T-helper 17 cell (primary cell): ENCODE measurements at regions not wholly inside any gene's neighbourhood (a gene's known extent, or its start where the extent isn't known, plus 50 kb on each side); places are given as distances from the start of the nearest gene placed in this dataset.

Source experiments
- ATAC-seq: fragments of 150-1000 bp; cut with Tn5 transposase; 2 replicates; pipeline ENCODE4 v1.10.0; 2021; ENCODE audit warnings: mild to moderate bottlenecking, moderate library complexity
- DNase-seq, 3 donors: peaks; one replicate each; pipeline versions ENCODE4 v3.0.0 to v3.0.0-alpha.2; 2020 to 2021
- H3K9me3 ChIP-seq: one replicate; pipeline ENCODE4 v1.7.0; 2013; ENCODE audit warnings: low read length, mild to moderate bottlenecking; ENCODE audit not compliant: control insufficient read depth, poor library complexity, severe bottlenecking
- H3K27ac Mint-ChIP-seq: one replicate; pipeline ENCODE4 v1.8.0; 2022; ENCODE audit warnings: mild to moderate bottlenecking, moderate library complexity, mixed read lengths
- H3K27me3 Mint-ChIP-seq: one replicate; pipeline ENCODE4 v1.8.0; 2022; ENCODE audit warnings: mixed read lengths
- H3K36me3 Mint-ChIP-seq: one replicate; pipeline ENCODE4 v1.8.0; 2022; ENCODE audit warnings: low read depth, mixed read lengths
- H3K4me1 Mint-ChIP-seq: one replicate; pipeline ENCODE4 v1.8.0; 2022; ENCODE audit warnings: mild to moderate bottlenecking, mixed read lengths
- H3K4me3 Mint-ChIP-seq: one replicate; pipeline ENCODE4 v1.8.0; 2022; ENCODE audit warnings: mild to moderate bottlenecking, moderate library complexity, mixed read lengths

- Mint-ChIP-seq H3K27me3 (peaks cover 23% of the 10 kb centered on the region), H3K36me3 (peaks cover 2% of the 10 kb centered on the region), H3K4me3 (no peak overlapping the region)
These were observed 106.0 kb upstream of the PKDCC start for GRCh38 chr2:41941831-41942230.

GRCh38 chr2:41942278-41942677 lies 105.5 kb upstream of the PKDCC start:
- no peaks in the 10 kb centered on the region for H3K9me3 ChIP-seq
- Mint-ChIP-seq H3K4me3 (no peak overlapping the region), H3K27ac (no peak overlapping the region), H3K27me3 (peaks cover 25% of the 10 kb centered on the region), H3K36me3 (peaks cover 2% of the 10 kb centered on the region), H3K4me1 (peaks cover 2% of the 10 kb centered on the region)
- DNase-seq, result no peak
- ATAC-seq, result no peak

More at GRCh38 chr2:41941831-41942230, 106.0 kb upstream of the PKDCC start:
- H3K27ac Mint-ChIP-seq, result no peak overlapping the region
- no peak for DNase-seq
- H3K4me1 Mint-ChIP-seq, result peaks cover 2% of the 10 kb centered on the region
- no peak for ATAC-seq
- no peaks in the 10 kb centered on the region for H3K9me3 ChIP-seq

- ATAC-seq (no peak), DNase-seq (no peak)
- H3K36me3 Mint-ChIP-seq, result peaks cover 2% of the 10 kb centered on the region
- H3K4me3 Mint-ChIP-seq, result no peak overlapping the region
- peaks cover 2% of the 10 kb centered on the region for H3K4me1 Mint-ChIP-seq
- H3K27me3 Mint-ChIP-seq, result peaks cover 27% of the 10 kb centered on the region
- H3K27ac Mint-ChIP-seq, result no peak overlapping the region
- H3K9me3 ChIP-seq, result no peaks in the 10 kb centered on the region
These were observed 104.7 kb upstream of the PKDCC start for GRCh38 chr2:41943159-41943558.

GRCh38 chr2:41944220-41944880 lies 103.5 kb upstream of the PKDCC start:
- peaks cover 25% of the 10 kb centered on the region for H3K27me3 Mint-ChIP-seq
- no peaks in the 10 kb centered on the region for H3K9me3 ChIP-seq
- ATAC-seq (no peak), DNase-seq (no peak)
- no peak overlapping the region for H3K27ac Mint-ChIP-seq
- H3K36me3 Mint-ChIP-seq, result peaks cover 2% of the 10 kb centered on the region
- no peak overlapping the region for H3K4me3 Mint-ChIP-seq
- peaks cover 2% of the 10 kb centered on the region for H3K4me1 Mint-ChIP-seq

- Mint-ChIP-seq H3K4me1 (peaks cover 3% of the 10 kb centered on the region), H3K27me3 (peaks cover 25% of the 10 kb centered on the region), H3K27ac (no peak overlapping the region), H3K4me3 (no peak overlapping the region), H3K36me3 (no peaks in the 10 kb centered on the region)
- H3K9me3 ChIP-seq, result no peaks in the 10 kb centered on the region
- ATAC-seq, result no peak
- DNase-seq, result no peak
These were observed 100.0 kb upstream of the PKDCC start for GRCh38 chr2:41947701-41948396.

GRCh38 chr2:41948397-41948763 lies 99.4 kb upstream of the PKDCC start:
- no peaks in the 10 kb centered on the region for H3K36me3 Mint-ChIP-seq
- H3K27ac Mint-ChIP-seq, result no peak overlapping the region
- H3K4me1 Mint-ChIP-seq, result peaks cover 6% of the 10 kb centered on the region
- DNase-seq (no peak), ATAC-seq (no peak)
- H3K27me3 Mint-ChIP-seq, result peaks cover 23% of the 10 kb centered on the region
- no peak overlapping the region for H3K4me3 Mint-ChIP-seq
- no peaks in the 10 kb centered on the region for H3K9me3 ChIP-seq

- no peaks in the 10 kb centered on the region for H3K36me3 Mint-ChIP-seq
- H3K9me3 ChIP-seq, result no peaks in the 10 kb centered on the region
- H3K27me3 Mint-ChIP-seq, result peaks cover 14% of the 10 kb centered on the region
- H3K4me1 Mint-ChIP-seq, result peaks cover 13% of the 10 kb centered on the region
- ATAC-seq, result no peak
- H3K4me3 Mint-ChIP-seq, result no peak overlapping the region
- no peak overlapping the region for H3K27ac Mint-ChIP-seq
- no peak for DNase-seq
These were observed 98.5 kb upstream of the PKDCC start for GRCh38 chr2:41949091-41949882.

GRCh38 chr2:41949883-41950665 lies 97.7 kb upstream of the PKDCC start:
- ATAC-seq (no peak), DNase-seq (no peak)
- H3K9me3 ChIP-seq, result no peaks in the 10 kb centered on the region
- Mint-ChIP-seq H3K27ac (no peak overlapping the region), H3K4me3 (no peak overlapping the region), H3K4me1 (peaks cover 15% of the 10 kb centered on the region), H3K27me3 (peaks cover 14% of the 10 kb centered on the region), H3K36me3 (no peaks in the 10 kb centered on the region)

GRCh38 chr2:41950666-41950960 lies 97.2 kb upstream of the PKDCC start:
- Mint-ChIP-seq H3K4me3 (no peak overlapping the region), H3K4me1 (peaks cover 18% of the 10 kb centered on the region), H3K27ac (no peak overlapping the region), H3K36me3 (no peaks in the 10 kb centered on the region), H3K27me3 (peaks cover 14% of the 10 kb centered on the region)
- no peaks in the 10 kb centered on the region for H3K9me3 ChIP-seq
- DNase-seq (no peak), ATAC-seq (no peak)

GRCh38 chr2:41954304-41955291 lies 93.2 kb upstream of the PKDCC start:
- H3K27ac Mint-ChIP-seq, result peak overlapping the region; percentile 56
- H3K27me3 Mint-ChIP-seq, result peaks cover 22% of the 10 kb centered on the region
- H3K9me3 ChIP-seq, result no peaks in the 10 kb centered on the region
- no peak overlapping the region for H3K4me3 Mint-ChIP-seq
- ATAC-seq, result no peak
- DNase-seq, result no peak
- H3K36me3 Mint-ChIP-seq, result peaks cover 1% of the 10 kb centered on the region
- peaks cover 18% of the 10 kb centered on the region for H3K4me1 Mint-ChIP-seq

- ATAC-seq (no peak), DNase-seq (no peak)
- peaks cover 26% of the 10 kb centered on the region for H3K27me3 Mint-ChIP-seq
- peaks cover 3% of the 10 kb centered on the region for H3K36me3 Mint-ChIP-seq
- no peak overlapping the region for H3K27ac Mint-ChIP-seq
- peaks cover 19% of the 10 kb centered on the region for H3K4me1 Mint-ChIP-seq
- no peak overlapping the region for H3K4me3 Mint-ChIP-seq
- H3K9me3 ChIP-seq, result no peaks in the 10 kb centered on the region
These were observed 92.3 kb upstream of the PKDCC start for GRCh38 chr2:41955316-41956043.

- Mint-ChIP-seq H3K4me3 (no peak overlapping the region), H3K36me3 (peaks cover 3% of the 10 kb centered on the region), H3K4me1 (peaks cover 19% of the 10 kb centered on the region)
These were observed 90.4 kb upstream of the PKDCC start for GRCh38 chr2:41957431-41957830.

More at GRCh38 chr2:41957431-41957830, 90.4 kb upstream of the PKDCC start:
- H3K9me3 ChIP-seq, result no peaks in the 10 kb centered on the region
- Mint-ChIP-seq H3K27ac (no peak overlapping the region), H3K27me3 (peaks cover 31% of the 10 kb centered on the region)
- DNase-seq (no peak), ATAC-seq (no peak)
